WI38 (cell line): ENCODE measurements at regions not wholly inside any gene's neighbourhood (a gene's known extent, or its start where the extent isn't known, plus 50 kb on each side); places are given as distances from the start of the nearest gene placed in this dataset.

Experiments
- H3K4me3 ChIP-seq: 2 replicates; pipeline ENCODE4 v1.5.1; 2011; ENCODE audit warnings: low read depth, mild to moderate bottlenecking, control low read depth, low read length
- CTCF ChIP-seq: IDR thresholded peaks from 2 replicates; pipeline ENCODE4 v1.5.1; 2012; ENCODE audit warnings: low read depth, mild to moderate bottlenecking, control low read depth, low read length

- H3K4me3 ChIP-seq: no peak overlapping the region
- TF ChIP-seq CTCF: no peak
Observed at GRCh38 chr11:109554951-109555350, 133.0 kb downstream of the C11orf87 start.

DNA sequence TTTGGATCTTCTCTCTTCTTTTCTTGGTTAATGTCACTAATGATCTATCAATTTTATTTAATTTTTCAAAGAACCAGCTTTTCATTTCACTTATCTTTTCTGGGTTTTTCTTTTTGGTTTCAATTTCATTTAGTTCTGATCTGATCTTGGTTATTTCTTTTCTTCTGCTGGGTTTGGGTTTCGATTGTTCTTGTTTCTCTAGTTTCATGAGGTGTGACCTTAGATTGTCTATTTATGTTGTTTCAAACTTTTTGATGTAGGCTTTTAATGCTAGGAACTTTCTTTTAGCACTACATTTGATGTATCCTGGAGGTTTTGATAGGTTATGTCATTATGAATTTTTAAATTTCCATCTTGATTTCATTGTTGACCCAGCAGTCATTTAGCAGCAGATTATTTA lies 142.3 kb downstream of the C11orf87 start:
- no peak overlapping the region for H3K4me3 ChIP-seq
- TF ChIP-seq CTCF: no peak

- TF ChIP-seq CTCF: no peak
- H3K4me3 ChIP-seq: no peak overlapping the region
Observed at GRCh38 chr11:109582470-109582869, 160.5 kb downstream of the C11orf87 start.

GRCh38 chr11:109584001-109584972 lies 162.3 kb downstream of the C11orf87 start:
- no peak for TF ChIP-seq CTCF

GRCh38 chr11:109586789-109587188 lies 164.8 kb downstream of the C11orf87 start:
- H3K4me3 ChIP-seq: no peak overlapping the region
- TF ChIP-seq CTCF: no peak

More at GRCh38 chr11:109584001-109584972, 162.3 kb downstream of the C11orf87 start:
- no peak overlapping the region for H3K4me3 ChIP-seq

- no peak overlapping the region for H3K4me3 ChIP-seq
- no peak for TF ChIP-seq CTCF
Observed at GRCh38 chr11:109590782-109591181, 168.8 kb downstream of the C11orf87 start.

- no peak overlapping the region for H3K4me3 ChIP-seq
- TF ChIP-seq CTCF: no peak
Observed at GRCh38 chr11:109597336-109597735, 175.3 kb downstream of the C11orf87 start.
